Mammary epithelial cell (primary cell): ENCODE measurements at regions not wholly inside any gene's neighbourhood (a gene's known extent, or its start where the extent isn't known, plus 50 kb on each side); places are given as distances from the start of the nearest gene placed in this dataset.

Experiments used
- CTCF ChIP-seq, 2 donors: IDR thresholded peaks in 1 of 2; conservative IDR thresholded peaks in 1 of 2; 2 replicates each; pipeline ENCODE4 v1.5.1; 2011 to 2012; ENCODE audit warnings: inconsistent platforms in 2 of 2, low read length in 2 of 2, mild to moderate bottlenecking in 2 of 2, control low read depth in 1 of 2, low read depth in 1 of 2; ENCODE audit not compliant: insufficient read depth in 1 of 2; ENCODE audit errors: extremely low read depth in 1 of 2
- EZH2 ChIP-seq: IDR thresholded peaks from 2 replicates; pipeline ENCODE4 v1.6.1; 2012; ENCODE audit warnings: low read length, inconsistent platforms, borderline replicate concordance

GRCh38 chr6:112579601-112580000, 232.5 kb downstream of the RFPL4B start:
- TF ChIP-seq EZH2 (no peak), CTCF (conservative IDR thresholded peaks at IDR 0.05 in 1 of 2, IDR thresholded peaks at IDR 0.05 in 1 of 2; ENCODE audit: extremely low read depth in 1 of 2, insufficient read depth in 1 of 2, low read depth in 1 of 2, low read length in 2 of 2) (no peak)
